BJ (cell line): ENCODE measurements at regions not wholly inside any gene's neighbourhood (a gene's known extent, or its start where the extent isn't known, plus 50 kb on each side); places are given as distances from the start of the nearest gene placed in this dataset.

Experiments
- CTCF ChIA-PET: fragments of 350-600 bp; formaldehyde crosslinking; extraction: SDS; loops from one replicate; lab custom pipeline; 2021; ENCODE audit warnings: antibody characterized with exemption, inconsistent platforms; lab: Yijun Ruan, JAX
- POLR2A ChIA-PET: fragments of 300-600 bp; sonication (Branson Sonifier 250); formaldehyde crosslinking; extraction: SDS; loops from one replicate; lab custom pipeline; 2021; ENCODE audit warnings: antibody characterized with exemption; lab: Charles Lee
- DNase-seq: peaks from one replicate; pipeline ENCODE4 v3.0.0-alpha.2; 2011; ENCODE audit warnings: low read depth
- H3K27me3 ChIP-seq: 2 replicates; pipeline ENCODE4 v1.6.0; 2011; ENCODE audit warnings: low read length; ENCODE audit not compliant: control insufficient read depth, insufficient read depth
- H3K36me3 ChIP-seq: 2 replicates; pipeline ENCODE4 v1.5.1; 2011; ENCODE audit warnings: low read length; ENCODE audit not compliant: control insufficient read depth, insufficient read depth
- H3K4me3 ChIP-seq: 2 replicates; pipeline ENCODE4 v1.5.1; 2011; ENCODE audit warnings: low read depth, mild to moderate bottlenecking, control low read depth, low read length
- CTCF ChIP-seq: IDR thresholded peaks from 2 replicates; pipeline ENCODE4 v1.5.1; 2011; ENCODE audit warnings: low read depth, mild to moderate bottlenecking, control low read depth, inconsistent platforms, low read length, moderate library complexity; ENCODE audit not compliant: insufficient read depth

- Histone ChIP-seq H3K27me3 (no peaks in the 10 kb centered on the region), H3K4me3 (no peak overlapping the region), H3K36me3 (no peaks in the 10 kb centered on the region)
- no peak for TF ChIP-seq CTCF
- no peak for DNase-seq
- ChIA-PET CTCF (no interaction called here), POLR2A (no interaction called here)
Observed at GRCh38 chr16:19936441-19936840, 51.8 kb upstream of the GPRC5B start.

- CTCF ChIA-PET: no interaction called here
- no peak for DNase-seq
- TF ChIP-seq CTCF: no peak
- no peaks in the 10 kb centered on the region for H3K27me3 ChIP-seq
- no peak overlapping the region for H3K4me3 ChIP-seq
- POLR2A ChIA-PET: no interaction called here
- no peaks in the 10 kb centered on the region for H3K36me3 ChIP-seq
Observed at GRCh38 chr16:19935694-19936093, 51.0 kb upstream of the GPRC5B start.
